HepG2 (cell line): ENCODE measurements at regions not wholly inside any gene's neighbourhood (a gene's known extent, or its start where the extent isn't known, plus 50 kb on each side); places are given as distances from the start of the nearest gene placed in this dataset.
A peak's percentile ranks its signal among the peaks of the same experiment; 100 is the strongest.

Experiments used
- ATAC-seq: fragments of 200-7000 bp; cut with Tn5 transposase; 3 replicates; pipeline ENCODE4 v1.9.1; 2020; ENCODE audit warnings: mild to moderate bottlenecking, moderate library complexity
- BruUV-seq: library from RNA; stranded (reverse); fragments of 400-500 nt; replicated peaks from 2 replicates; lab custom pipeline; 2021; lab: Mats Ljungman, UMichigan
- CTCF ChIA-PET: fragments of 300-600 bp; formaldehyde crosslinking; extraction: SDS; loops from one replicate; lab custom pipeline; 2021; ENCODE audit warnings: low total read pairs, inconsistent platforms, low intra/inter-chr PET ratio; lab: Yijun Ruan, JAX
- POLR2A ChIA-PET: fragments of 350-600 bp; sonication (Branson Sonifier 250); formaldehyde crosslinking; loops from one replicate; lab custom pipeline; 2020; ENCODE audit warnings: antibody characterized with exemption, inconsistent platforms; lab: Yijun Ruan, JAX
- DNase-seq: peaks from one replicate; pipeline ENCODE4 v3.0.0-alpha.2; 2015; ENCODE audit warnings: low spot score
- FAIRE-seq: peaks from 3 replicates; lab custom pipeline; 2011; peaks lifted over from hg19 to GRCh38; lab: Jason Lieb, UNC
- H2AFZ ChIP-seq: one replicate; pipeline ENCODE4 v1.6.1; 2011; ENCODE audit warnings: low read length, inconsistent platforms
- H3K27ac ChIP-seq: fragments of 300-600 bp; 3 replicates; pipeline ENCODE4 v1.8.0; 2011; ENCODE audit warnings: mixed run types, mild to moderate bottlenecking, mixed read lengths, low read length, inconsistent platforms; ENCODE audit not compliant: insufficient read depth; ENCODE audit errors: extremely low read length
- H3K27me3 ChIP-seq, 2 experiments: fragments of 200-600 bp in 1 of 2; 2 replicates in 1 of 2; 3 replicates in 1 of 2; pipeline versions ENCODE4 v1.6.0 to v1.8.0; 2011; ENCODE audit warnings: low read length in 2 of 2, mild to moderate bottlenecking in 2 of 2, moderate library complexity in 2 of 2, inconsistent platforms in 1 of 2; ENCODE audit not compliant: insufficient read depth in 2 of 2, control insufficient read depth in 1 of 2
- H3K36me3 ChIP-seq, 2 experiments: fragments of 200-600 bp in 1 of 2; replicated peaks in 1 of 2; 2 replicates in 1 of 2; 3 replicates in 1 of 2; pipeline versions ENCODE4 v1.5.1 to v1.8.0; 2011; ENCODE audit warnings: low read length in 2 of 2, inconsistent platforms in 1 of 2; ENCODE audit not compliant: insufficient read depth in 2 of 2, control insufficient read depth in 1 of 2
- H3K4me1 ChIP-seq: 2 replicates; pipeline ENCODE4 v1.5.1; 2012; ENCODE audit warnings: low read length, inconsistent platforms; ENCODE audit not compliant: insufficient read depth
- H3K4me2 ChIP-seq: 2 replicates; pipeline ENCODE4 v1.6.0; 2011; ENCODE audit warnings: low read depth, low read length, inconsistent platforms
- H3K4me3 ChIP-seq, 3 experiments: fragments of 200-600 bp in 1 of 3; sonication (generic), shearing (Covaris generic) in 1 of 3; replicated peaks in 1 of 3; 2 replicates each; pipeline ENCODE4 v1.5.1; 2011 to 2016; ENCODE audit warnings: low read length in 3 of 3, inconsistent platforms in 2 of 3, low read depth in 2 of 3, mild to moderate bottlenecking in 2 of 3, control low read depth in 1 of 3, mixed read lengths in 1 of 3; ENCODE audit not compliant: insufficient read depth in 1 of 3
- H3K79me2 ChIP-seq: one replicate; pipeline ENCODE4 v1.6.1; 2011; ENCODE audit warnings: low read length, inconsistent platforms; ENCODE audit not compliant: insufficient read depth
- H3K9ac ChIP-seq: 2 replicates; pipeline ENCODE4 v1.6.0; 2011; ENCODE audit warnings: mild to moderate bottlenecking, low read depth, low read length, inconsistent platforms; ENCODE audit not compliant: insufficient read depth
- H3K9me3 ChIP-seq: 2 replicates; pipeline ENCODE4 v1.5.1; 2012; ENCODE audit warnings: mild to moderate bottlenecking, low read length
- H4K20me1 ChIP-seq: 2 replicates; pipeline ENCODE4 v1.6.0; 2011; ENCODE audit warnings: inconsistent platforms, mild to moderate bottlenecking, low read length, moderate library complexity; ENCODE audit not compliant: insufficient read depth
- ERF ChIP-seq: IDR thresholded peaks from 2 replicates; pipeline ENCODE4 v1.6.1; 2018; ENCODE audit warnings: missing biosample characterization, missing genetic modification reagents
- RAD21 ChIP-seq: fragments of 450-650 bp; formaldehyde crosslinking; IDR thresholded peaks from 2 replicates; pipeline ENCODE4 v1.5.0; 2020; ENCODE audit warnings: mild to moderate bottlenecking
- SMC3 ChIP-seq: IDR thresholded peaks from 2 replicates; pipeline ENCODE4 v1.6.1; 2011; ENCODE audit warnings: low read length, improper control_type of control experiment
- SNAPC2 ChIP-seq: sonication (generic); formaldehyde crosslinking; IDR thresholded peaks from 2 replicates; pipeline ENCODE4 v1.8.1; 2022; ENCODE audit warnings: mild to moderate bottlenecking, missing genetic modification reagents
- SPEN ChIP-seq: sonication (generic); formaldehyde crosslinking; IDR thresholded peaks from 2 replicates; pipeline ENCODE4 v1.5.1; 2020; ENCODE audit warnings: low read depth, mild to moderate bottlenecking, missing genetic modification reagents
- STAG1 ChIP-seq: sonication (generic); formaldehyde crosslinking; IDR thresholded peaks from 2 replicates; pipeline ENCODE4 v1.4.0; 2020; ENCODE audit warnings: missing genetic modification reagents
- XRCC5 ChIP-seq: fragments of 200-400 bp; formaldehyde crosslinking; optimal IDR thresholded peaks from 2 replicates; pipeline ENCODE3; 2017; ENCODE audit warnings: mild to moderate bottlenecking, low read length
- WGBS: methylation state at CpG from one replicate; pipeline ENCODE4 v1.1.6; 2017; ENCODE audit warnings: low lambda C conversion rate; 5-methylcytosine and 5-hydroxymethylcytosine counted together
- in situ Hi-C: cut with HindIII; loops from 2 replicates; pipeline ENCODE4 v1.10.0; 2017; ENCODE audit warnings: low pct_unique_long_range_greater_than_20kb; ENCODE audit not compliant: extremely low pct_ligation_motif_present
- intact Hi-C: fragments of 100-400 bp; cut with micrococcal nuclease; formaldehyde crosslinking; loops from one replicate; pipeline ENCODE4 v1.10.0; 2022; ENCODE audit not compliant: unreplicated experiment
- TF ChIP-seq, protein P1 (sequence below): sonication (generic); formaldehyde crosslinking; IDR thresholded peaks from 2 replicates; pipeline ENCODE4 v1.5.0; 2020; ENCODE audit warnings: mild to moderate bottlenecking, missing genetic modification reagents, moderate library complexity

DNA sequence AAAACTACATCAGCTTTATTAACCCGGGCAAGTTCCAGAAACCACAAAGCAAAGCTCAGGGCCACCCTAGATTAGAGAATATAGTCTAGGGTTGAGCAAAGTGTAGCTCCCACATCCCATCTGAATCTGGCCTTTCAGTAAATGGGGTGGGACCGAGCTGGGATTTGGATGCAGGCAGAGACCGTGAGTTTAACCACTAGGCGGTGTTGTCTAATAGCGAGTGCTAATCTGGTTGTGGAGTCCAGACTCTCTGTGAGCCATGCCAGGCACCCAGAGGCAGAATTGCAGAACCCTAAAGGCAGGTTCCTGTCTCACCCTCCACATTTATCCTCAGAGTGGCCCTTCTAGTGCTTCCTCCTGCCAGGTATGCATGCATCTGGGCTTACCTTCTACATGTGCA lies 435.9 kb downstream of the TSN start:
- no peak overlapping the region for H3K27ac ChIP-seq
- intact Hi-C loops (loop anchor here (1.0 to 5.0 kb wide), 2 partner anchors 214 to 260 kb away; no protein-coding TSS in a partner anchor), in situ Hi-C loops (loop anchor here (5.0 kb wide), 1 partner anchor 261 kb away; no protein-coding TSS in a partner anchor)
- H3K9ac ChIP-seq: no peak overlapping the region
- peak; percentile 41 for DNase-seq
- peaks cover 2 to 5% of the 10 kb centered on the region in 2 experiments; a peak in 1 of 5 replicates for H3K27me3 ChIP-seq
- no TSS peak for BruUV-seq
- POLR2A ChIA-PET: no interaction called here
- whole genome bisulfite sequencing: 5% methylated on average over 5 of the region's 5 CpGs
- no peak overlapping the region for H3K4me3 ChIP-seq
- FAIRE-seq: peak; percentile 70
- H3K36me3 ChIP-seq: no peaks in the 10 kb centered on the region
- no peak overlapping the region for H2AFZ ChIP-seq
- TF ChIP-seq ERF (0 out of 2 replicates have a peak, but pooled peaks have one; percentile 29), XRCC5 (peak; percentile 37), SMC3 (peak; percentile 56; the same call in 1 of the 2 replicates), STAG1 (CRISPR knock-in tag) (peak; percentile 75), RAD21 (CRISPR knock-in tag) (peak; percentile 34; the same call in 1 of the 2 replicates), SNAPC2 (CRISPR knock-in tag) (no peak), SPEN (no peak)
- TF ChIP-seq, protein P1, sequence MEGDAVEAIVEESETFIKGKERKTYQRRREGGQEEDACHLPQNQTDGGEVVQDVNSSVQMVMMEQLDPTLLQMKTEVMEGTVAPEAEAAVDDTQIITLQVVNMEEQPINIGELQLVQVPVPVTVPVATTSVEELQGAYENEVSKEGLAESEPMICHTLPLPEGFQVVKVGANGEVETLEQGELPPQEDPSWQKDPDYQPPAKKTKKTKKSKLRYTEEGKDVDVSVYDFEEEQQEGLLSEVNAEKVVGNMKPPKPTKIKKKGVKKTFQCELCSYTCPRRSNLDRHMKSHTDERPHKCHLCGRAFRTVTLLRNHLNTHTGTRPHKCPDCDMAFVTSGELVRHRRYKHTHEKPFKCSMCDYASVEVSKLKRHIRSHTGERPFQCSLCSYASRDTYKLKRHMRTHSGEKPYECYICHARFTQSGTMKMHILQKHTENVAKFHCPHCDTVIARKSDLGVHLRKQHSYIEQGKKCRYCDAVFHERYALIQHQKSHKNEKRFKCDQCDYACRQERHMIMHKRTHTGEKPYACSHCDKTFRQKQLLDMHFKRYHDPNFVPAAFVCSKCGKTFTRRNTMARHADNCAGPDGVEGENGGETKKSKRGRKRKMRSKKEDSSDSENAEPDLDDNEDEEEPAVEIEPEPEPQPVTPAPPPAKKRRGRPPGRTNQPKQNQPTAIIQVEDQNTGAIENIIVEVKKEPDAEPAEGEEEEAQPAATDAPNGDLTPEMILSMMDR (CRISPR knock-in tag): peak; percentile 75
- H3K4me1 ChIP-seq: no peaks in the 10 kb centered on the region
- no peaks in the 10 kb centered on the region for H4K20me1 ChIP-seq
- H3K9me3 ChIP-seq: no peaks in the 10 kb centered on the region
- H3K79me2 ChIP-seq: no peaks in the 10 kb centered on the region
- peak; percentile 97 for ATAC-seq
- CTCF ChIA-PET: interaction anchor here (2.1 kb wide), 1 partner anchor 260 kb away, joined by 14 read pairs; no protein-coding TSS in a partner anchor
- no peak overlapping the region for H3K4me2 ChIP-seq
